NCI-H1417 (cell line): ENCODE measurements at regions not wholly inside any gene's neighbourhood (a gene's known extent, or its start where the extent isn't known, plus 50 kb on each side); places are given as distances from the start of the nearest gene placed in this dataset.
"Not testable (repeated sequence)": the region's sequence is repeated elsewhere in the genome, so short reads cannot be mapped to it uniquely, and the experiment has no call there.

Experiments
- DNase-seq, 3 experiments: peaks; one replicate each; lab custom pipeline; 2025; lab: John Stamatoyannopoulos, UW

DNA sequence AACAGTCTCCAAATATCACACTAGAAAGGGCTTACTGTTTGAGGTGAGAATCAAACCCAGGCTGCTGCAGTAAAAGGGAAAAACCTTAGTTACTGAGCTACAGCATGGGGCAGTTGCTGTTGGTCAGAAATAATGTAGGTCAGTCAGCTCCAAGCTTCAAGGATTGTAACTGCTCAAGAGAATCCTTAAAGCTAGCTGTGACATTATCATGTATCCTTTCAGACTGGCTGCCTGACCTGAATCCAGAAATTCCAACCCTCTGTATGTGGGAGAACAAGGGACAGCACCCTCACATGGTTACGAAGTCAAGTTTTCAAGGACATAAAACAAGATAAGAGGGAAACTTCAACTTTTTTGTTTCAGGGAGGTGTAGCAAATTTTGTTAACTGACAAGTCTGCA, 365.9 kb upstream of the NPAP1 start:
- not testable (repeated sequence) for DNase-seq

DNA sequence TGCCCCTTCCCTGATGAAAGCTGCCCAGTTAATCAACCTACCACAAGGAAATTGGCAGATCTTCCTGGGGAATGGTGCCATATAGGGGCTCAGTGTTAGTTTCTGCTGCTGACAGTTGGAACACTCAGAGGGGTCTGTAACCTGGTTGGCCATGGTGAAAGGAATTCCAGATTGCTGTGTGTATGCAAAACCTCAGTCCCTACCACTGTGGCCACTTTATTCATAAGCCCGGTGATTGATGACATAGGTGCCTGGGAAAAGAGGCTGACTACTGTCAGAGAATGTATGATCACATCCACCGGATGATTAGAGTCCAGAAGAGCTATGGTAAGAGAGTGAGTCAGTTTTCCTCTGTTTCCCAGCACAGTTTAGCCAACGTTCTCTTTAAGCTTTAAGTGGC, 363.9 kb upstream of the NPAP1 start:
- DNase-seq, result not testable (repeated sequence)

GRCh38 chr15:24316326-24316725, 359.2 kb upstream of the NPAP1 start:
- not testable (repeated sequence) for DNase-seq

DNA sequence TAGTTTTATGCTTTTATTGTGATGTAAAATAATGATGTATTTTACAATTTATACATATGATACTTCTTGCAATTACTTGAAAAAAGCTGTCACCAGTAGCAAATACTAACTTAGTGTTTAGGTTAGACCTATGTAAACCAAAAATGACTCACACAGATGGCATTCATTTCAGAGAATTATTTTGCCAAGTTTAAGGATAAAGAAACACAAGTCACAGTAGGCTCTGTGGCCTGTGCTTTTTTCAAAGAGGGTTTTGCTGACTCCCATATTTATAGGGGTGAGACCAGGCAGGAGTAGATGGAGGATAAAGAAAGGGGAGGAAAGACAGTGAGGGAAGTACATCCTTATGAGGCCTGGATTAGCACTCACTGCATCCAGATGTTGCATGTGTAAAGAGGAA, 356.6 kb upstream of the NPAP1 start:
- no peak for DNase-seq

DNA sequence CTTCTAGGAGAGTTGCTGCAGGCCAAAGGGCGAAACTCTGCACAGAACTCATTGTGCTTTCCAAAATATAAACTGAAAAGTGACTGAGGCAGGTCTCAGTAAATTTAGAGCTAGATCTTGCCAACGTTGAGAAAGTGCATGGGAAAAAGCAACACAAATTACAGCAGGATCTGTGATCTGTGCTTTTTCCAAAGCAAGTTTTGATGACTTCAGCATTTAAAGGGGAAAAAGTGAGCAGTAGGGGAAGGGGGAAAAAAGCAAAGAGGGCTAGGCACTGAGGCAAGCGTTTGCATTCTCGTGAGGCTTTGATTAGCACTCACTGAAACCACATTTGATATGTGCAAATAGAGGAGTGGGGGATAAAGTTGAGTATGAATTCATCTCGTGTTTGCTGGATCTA, 351.5 kb upstream of the NPAP1 start:
- not testable (repeated sequence) for DNase-seq

GRCh38 chr15:24326513-24326912, 349.1 kb upstream of the NPAP1 start:
- not testable (repeated sequence) for DNase-seq

GRCh38 chr15:24331964-24332363, 343.6 kb upstream of the NPAP1 start:
- not testable (repeated sequence) for DNase-seq

DNA sequence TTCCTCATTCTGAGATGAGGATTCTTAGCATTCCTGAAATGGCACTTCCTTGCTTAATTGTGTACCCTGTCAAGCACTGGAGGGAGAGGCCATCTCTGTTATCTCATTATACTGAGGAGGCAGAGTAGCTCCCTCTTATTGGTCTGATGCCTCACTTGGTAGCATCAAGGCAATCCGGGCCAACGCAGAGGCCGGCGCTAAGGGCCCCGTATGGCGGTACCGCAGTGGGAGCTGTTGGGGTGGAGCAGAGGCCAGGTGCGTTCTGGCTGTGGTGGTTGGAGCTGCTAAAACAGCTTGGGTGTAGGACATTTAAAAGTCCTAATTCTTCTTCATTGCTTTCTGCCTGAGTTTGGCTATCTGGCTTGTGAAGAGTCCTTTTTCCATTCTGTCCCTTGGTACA, 333.7 kb upstream of the NPAP1 start:
- not testable (repeated sequence) for DNase-seq

DNA sequence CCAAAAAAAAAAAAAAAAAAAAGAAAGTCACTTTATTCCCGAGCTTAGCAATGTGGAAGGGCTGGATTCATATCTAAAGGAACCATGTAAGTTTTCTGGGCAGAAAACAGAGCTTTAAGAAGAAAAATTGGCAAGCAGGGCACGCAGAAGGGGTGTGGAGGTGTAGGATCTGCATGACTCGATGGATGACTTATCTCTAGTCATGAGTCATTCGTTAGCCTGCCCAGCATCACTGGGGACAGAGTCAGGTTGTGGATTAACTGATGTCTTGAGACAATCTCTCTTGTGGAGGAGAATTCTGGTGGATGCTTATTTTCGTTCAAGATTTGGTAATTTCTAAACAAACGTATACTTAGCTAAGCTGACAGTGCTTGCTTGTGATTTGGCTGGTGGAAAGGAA, 322.8 kb upstream of the NPAP1 start:
- not testable (repeated sequence) for DNase-seq

DNA sequence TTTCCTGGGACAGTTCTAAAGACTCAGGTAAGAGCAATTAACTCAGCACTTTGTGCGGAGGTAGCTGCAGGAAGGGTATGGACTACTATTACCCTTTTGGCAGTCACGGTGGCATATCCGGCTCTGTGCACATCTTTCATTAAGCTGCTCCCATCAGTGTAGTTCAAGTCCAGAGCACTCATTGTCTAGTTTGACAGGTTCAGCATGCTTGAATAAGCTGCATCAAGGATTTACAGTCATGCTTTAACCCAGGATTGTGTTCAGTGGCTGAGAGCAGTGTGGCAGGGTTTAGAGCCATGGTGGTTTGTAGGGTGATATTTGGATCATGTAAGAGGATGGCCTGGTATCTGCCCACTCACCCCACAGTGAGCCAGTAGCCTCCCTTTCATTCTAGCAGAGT, 294.5 kb upstream of the NPAP1 start:
- DNase-seq, result not testable (repeated sequence)

DNA sequence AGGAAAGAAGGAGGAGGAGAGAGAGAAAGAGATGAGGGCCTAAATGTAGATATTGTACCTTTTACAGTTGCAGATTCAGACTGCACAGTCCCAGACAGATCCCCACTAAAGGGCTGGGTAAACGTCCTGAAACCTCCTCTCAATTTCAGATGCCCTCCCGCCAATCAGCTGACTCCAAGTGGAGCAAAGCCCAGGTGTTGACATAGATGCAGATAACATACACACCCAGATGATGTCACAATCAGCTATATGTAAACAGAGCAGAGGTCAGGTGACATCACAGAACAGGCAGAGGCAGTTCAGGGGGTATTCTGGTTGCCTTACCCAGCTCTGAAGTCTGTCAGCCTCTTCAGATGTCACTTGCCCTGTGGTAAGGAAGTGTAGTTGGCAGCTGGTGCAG, 290.3 kb upstream of the NPAP1 start:
- DNase-seq, result not testable (repeated sequence)

- no peak for DNase-seq
Measured at GRCh38 chr15:24394303-24394702, 281.3 kb upstream of the NPAP1 start.

GRCh38 chr15:24412649-24413048, 262.9 kb upstream of the NPAP1 start:
- not testable (repeated sequence) for DNase-seq

GRCh38 chr15:24426286-24427054, 249.1 kb upstream of the NPAP1 start:
- not testable (repeated sequence) for DNase-seq

DNA sequence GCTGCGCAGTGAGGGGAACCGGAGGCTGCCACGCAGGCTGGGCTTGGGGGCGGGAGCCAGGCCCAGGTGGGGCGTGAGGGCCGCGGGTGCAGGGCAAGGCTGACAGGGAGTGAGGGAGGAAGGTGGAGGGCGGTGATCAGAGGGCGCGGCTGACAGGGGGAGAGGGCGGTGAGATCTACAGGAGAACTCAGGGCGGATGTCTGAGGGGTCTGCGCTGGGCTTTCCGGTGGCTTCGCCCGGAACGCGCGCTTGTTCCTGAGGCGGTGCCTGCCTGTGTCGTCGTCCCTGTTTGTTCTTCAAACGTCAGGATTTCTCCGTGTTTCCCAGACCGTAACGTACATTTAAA, 248.5 kb upstream of the NPAP1 start:
- DNase-seq, result not testable (repeated sequence)

DNA sequence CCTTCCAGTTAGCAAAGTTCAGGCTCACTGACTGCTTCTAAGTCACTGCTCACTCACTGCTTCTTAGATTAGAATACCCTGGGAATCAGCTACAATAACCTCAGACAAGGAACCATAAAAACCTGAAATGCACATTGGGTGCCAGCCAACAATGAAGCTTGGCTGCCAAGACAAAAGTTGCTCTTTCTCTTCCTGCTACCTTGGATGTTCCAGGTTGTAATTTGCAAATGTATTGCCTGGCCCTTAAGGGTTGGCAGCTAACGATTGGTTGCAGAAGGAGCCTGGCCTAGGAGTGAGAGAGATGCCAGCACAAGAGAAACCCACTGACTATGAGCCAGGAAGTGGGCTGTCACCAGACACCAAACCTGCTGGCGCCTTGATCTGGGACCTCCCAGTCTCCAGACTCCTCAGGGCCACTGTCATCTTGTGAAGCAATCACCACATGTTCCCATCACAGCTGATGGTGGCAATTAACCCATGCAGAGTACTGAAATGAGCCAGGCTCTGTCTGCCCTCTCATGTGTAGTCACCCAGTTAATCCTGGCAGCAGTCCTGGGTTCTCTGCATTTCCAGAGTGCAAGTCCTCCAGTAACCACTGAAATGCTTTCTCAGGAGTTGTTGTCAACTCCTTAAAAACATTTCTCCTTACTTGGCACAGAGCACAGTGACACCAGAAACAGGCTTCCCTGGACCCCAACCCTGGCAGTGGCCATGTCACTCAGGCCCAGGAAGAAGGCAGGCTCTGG, 240.3 kb upstream of the NPAP1 start:
- not testable (repeated sequence) for DNase-seq

- not testable (repeated sequence) for DNase-seq
Measured at GRCh38 chr15:24437270-24437669, 238.3 kb upstream of the NPAP1 start.

DNA sequence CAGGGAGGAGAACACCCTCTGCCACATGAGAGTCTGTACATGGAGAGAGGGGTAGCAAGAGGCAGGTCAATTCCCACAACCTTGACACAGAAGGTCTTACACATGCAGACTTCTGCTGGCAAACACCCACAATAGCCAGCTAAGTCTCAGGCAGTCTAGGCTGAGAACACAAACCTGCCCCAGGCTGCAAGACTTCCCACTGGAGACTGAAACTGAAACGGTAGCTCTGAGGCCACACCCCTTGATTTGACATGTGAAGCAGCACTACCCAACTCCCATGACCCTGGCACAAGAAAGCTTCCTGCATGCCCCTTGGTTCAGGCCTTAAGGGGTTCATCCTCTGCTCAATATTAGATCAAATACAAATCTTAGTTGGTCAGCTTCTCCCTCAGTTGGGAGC, 237.8 kb upstream of the NPAP1 start:
- not testable (repeated sequence) for DNase-seq

GRCh38 chr15:24477107-24478025, 198.2 kb upstream of the NPAP1 start:
- DNase-seq, result not testable (repeated sequence)

DNA sequence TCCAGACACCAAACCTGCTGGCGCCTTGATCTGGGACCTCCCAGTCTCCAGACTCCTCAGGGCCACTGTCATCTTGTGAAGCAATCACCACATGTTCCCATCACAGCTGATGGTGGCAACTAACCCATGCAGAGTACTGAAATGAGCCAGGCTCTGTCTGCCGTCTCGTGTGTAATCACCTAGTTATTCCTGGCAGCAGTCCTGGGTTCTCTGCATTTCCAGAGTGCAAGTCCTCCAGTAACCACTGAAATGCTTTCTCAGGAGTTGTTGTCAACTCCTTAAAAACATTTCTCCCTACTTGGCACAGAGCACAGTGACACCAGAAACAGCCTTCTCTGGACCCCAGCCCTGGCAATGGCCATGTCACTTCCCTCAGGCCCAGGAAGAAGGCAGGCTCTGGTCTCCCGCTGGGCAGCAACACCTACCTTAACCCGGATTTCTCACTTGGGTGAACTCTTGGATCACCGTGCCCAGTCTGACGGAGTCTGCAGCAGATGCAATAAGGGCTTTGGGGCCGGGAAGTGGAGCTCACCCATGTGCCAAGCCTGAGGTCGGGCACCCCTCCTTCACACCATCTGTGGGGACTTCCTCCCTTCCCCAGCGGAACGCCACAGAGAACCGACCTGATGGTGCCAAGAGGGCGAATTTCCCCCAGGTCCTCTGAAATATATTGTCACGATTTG, 189.5 kb upstream of the NPAP1 start:
- DNase-seq, result not testable (repeated sequence)

DNA sequence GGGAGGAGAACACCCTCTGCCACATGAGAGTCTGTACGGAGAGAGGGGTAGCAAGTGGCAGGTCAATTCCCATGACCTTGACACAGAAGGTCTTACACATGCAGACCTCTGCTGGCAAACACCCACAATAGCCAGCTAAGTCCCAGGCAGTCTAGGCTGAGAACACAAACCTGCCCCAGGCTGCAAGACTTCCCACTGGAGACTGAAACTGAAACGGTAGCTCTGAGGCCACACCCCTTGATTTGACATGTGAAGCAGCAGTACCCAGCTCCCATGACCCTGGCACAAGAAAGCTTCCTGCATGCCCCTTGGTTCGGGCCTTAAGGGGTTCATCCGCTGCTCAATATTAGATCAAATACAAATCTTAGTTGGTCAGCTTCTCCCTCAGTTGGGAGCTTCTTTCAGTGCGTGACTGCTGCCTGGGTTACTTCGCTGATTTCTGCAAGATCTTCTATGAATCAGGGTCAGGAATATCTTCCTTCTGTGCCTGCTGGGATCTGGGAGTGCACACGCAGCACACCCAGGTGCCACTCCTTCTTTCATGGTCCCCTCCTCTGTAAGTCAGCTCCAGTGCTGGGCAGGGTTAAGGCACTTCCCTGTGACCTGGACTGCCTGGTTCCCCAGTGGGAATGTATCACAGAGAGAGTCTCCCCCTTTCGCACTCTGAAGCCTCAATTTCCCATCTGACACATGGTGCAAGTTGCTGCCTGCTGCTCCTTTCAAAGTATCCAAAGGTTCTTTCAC, 187.2 kb upstream of the NPAP1 start:
- DNase-seq, result not testable (repeated sequence)
